B cell (primary cell): ENCODE measurements at regions not wholly inside any gene's neighbourhood (a gene's known extent, or its start where the extent isn't known, plus 50 kb on each side); places are given as distances from the start of the nearest gene placed in this dataset.

Experiments used
- ATAC-seq: fragments of 200-7000 bp; cut with Tn5 transposase; one replicate; pipeline ENCODE4 v1.10.0; 2021; ENCODE audit warnings: low read depth, mild to moderate bottlenecking, moderate number of reproducible peaks, moderate library complexity
- CTCF ChIA-PET: fragments of 350-600 bp; sonication (Branson Sonifier 250); formaldehyde crosslinking; loops from one replicate; lab custom pipeline; 2021; ENCODE audit warnings: antibody characterized with exemption, inconsistent platforms; lab: Charles Lee
- POLR2A ChIA-PET: fragments of 350-600 bp; sonication (Branson Sonifier 250); formaldehyde crosslinking; loops from one replicate; lab custom pipeline; 2021; ENCODE audit warnings: antibody characterized with exemption; lab: Charles Lee
- DNase-seq: peaks from one replicate; pipeline ENCODE4 v3.0.0; 2013
- H2AFZ ChIP-seq: 2 replicates; pipeline ENCODE4 v1.6.1; 2012; ENCODE audit warnings: mild to moderate bottlenecking, low read depth, low read length; ENCODE audit not compliant: insufficient read depth, poor library complexity, severe bottlenecking
- H3K27ac ChIP-seq, 2 donors: 1 replicate in 1 of 2; 2 replicates in 1 of 2; pipeline ENCODE4 v1.5.1; 2012 to 2013; ENCODE audit warnings: low read length in 2 of 2, mild to moderate bottlenecking in 2 of 2, moderate library complexity in 1 of 2
- H3K27me3 ChIP-seq, 4 experiments: fragments of 200-600 bp in 1 of 4; sonication (generic) in 1 of 4; replicated peaks in 1 of 4; 1 replicate in 2 of 4; 2 replicates in 2 of 4; pipeline versions ENCODE4 v1.6.1 to v1.7.0; 2013 to 2016; ENCODE audit warnings: low read length in 3 of 4, mild to moderate bottlenecking in 2 of 4, mixed read lengths in 1 of 4, moderate library complexity in 1 of 4; ENCODE audit not compliant: insufficient read depth in 4 of 4, control insufficient read depth in 3 of 4; ENCODE audit errors: control extremely low read depth in 1 of 4
- H3K36me3 ChIP-seq, 2 experiments: replicated peaks in 1 of 2; 1 replicate in 1 of 2; 2 replicates in 1 of 2; pipeline versions ENCODE4 v1.6.1 to v1.7.1; 2013; ENCODE audit warnings: low read length in 1 of 2; ENCODE audit not compliant: insufficient read depth in 2 of 2, control insufficient read depth in 1 of 2; ENCODE audit errors: control extremely low read depth in 1 of 2, extremely low read depth in 1 of 2
- H3K4me1 ChIP-seq, 2 donors: fragments of 200-600 bp in 1 of 2; sonication (generic) in 1 of 2; 1 replicate in 1 of 2; 2 replicates in 1 of 2; pipeline versions ENCODE4 v1.5.1 to v1.6.1; 2013 to 2017; ENCODE audit warnings: low read length in 2 of 2; ENCODE audit not compliant: control insufficient read depth in 2 of 2, insufficient read depth in 2 of 2
- H3K4me2 ChIP-seq: replicated peaks from 2 replicates; pipeline ENCODE3; 2012; ENCODE audit warnings: mild to moderate bottlenecking, low read depth, low read length; ENCODE audit not compliant: poor library complexity, severe bottlenecking
- H3K4me3 ChIP-seq, 5 experiments: fragments of 200-600 bp in 1 of 5; sonication (generic) in 1 of 5; 1 replicate in 3 of 5; 2 replicates in 2 of 5; pipeline versions ENCODE4 v1.5.1 to v1.7.0; 2011 to 2016; ENCODE audit warnings: low read length in 4 of 5, mild to moderate bottlenecking in 4 of 5, low read depth in 2 of 5, control low read depth in 1 of 5, moderate library complexity in 1 of 5; ENCODE audit not compliant: insufficient read depth in 1 of 5; ENCODE audit errors: control extremely low read depth in 1 of 5, extremely low read depth in 1 of 5
- H3K79me2 ChIP-seq: fragments of 200-600 bp; sonication (generic); one replicate; pipeline ENCODE4 v1.6.0; 2016; ENCODE audit warnings: low read length; ENCODE audit not compliant: control insufficient read depth, insufficient read depth
- H3K9ac ChIP-seq: fragments of 200-600 bp; sonication (generic); 2 replicates; pipeline ENCODE4 v1.6.1; 2017; ENCODE audit warnings: mild to moderate bottlenecking, low read length, moderate library complexity
- H3K9me3 ChIP-seq, 3 donors: one replicate each; pipeline versions ENCODE4 v1.6.1 to v1.7.1; 2013; ENCODE audit warnings: low read length in 2 of 3; ENCODE audit not compliant: control insufficient read depth in 2 of 3, insufficient read depth in 1 of 3; ENCODE audit errors: control extremely low read depth in 1 of 3
- H4K20me1 ChIP-seq: 2 replicates; pipeline ENCODE4 v1.6.0; 2012; ENCODE audit warnings: mild to moderate bottlenecking, low read length; ENCODE audit not compliant: insufficient read depth, control insufficient read depth, poor library complexity, severe bottlenecking
- H3K27ac Mint-ChIP-seq: one replicate; pipeline ENCODE4 v1.8.0; 2021; ENCODE audit warnings: mixed read lengths
- H3K27me3 Mint-ChIP-seq: one replicate; pipeline ENCODE4 v1.8.0; 2021; ENCODE audit warnings: mixed read lengths
- H3K4me1 Mint-ChIP-seq: one replicate; pipeline ENCODE4 v1.8.0; 2021; ENCODE audit warnings: mixed read lengths
- H3K4me3 Mint-ChIP-seq: one replicate; pipeline ENCODE4 v1.8.0; 2021; ENCODE audit warnings: mixed read lengths
- H3K9me3 Mint-ChIP-seq: one replicate; pipeline ENCODE4 v1.8.0; 2022; ENCODE audit warnings: mixed read lengths; ENCODE audit not compliant: insufficient read depth
- EZH2 ChIP-seq: IDR thresholded peaks from 2 replicates; pipeline ENCODE4 v1.6.1; 2012; ENCODE audit warnings: borderline replicate concordance, low read depth, mild to moderate bottlenecking, moderate library complexity, low read length; ENCODE audit not compliant: insufficient read depth, poor library complexity, severe bottlenecking
- WGBS: methylation state at CpG from one replicate; pipeline ENCODE4 v1.1.5; 2013; ENCODE audit warnings: missing lambda C conversion rate; ENCODE audit not compliant: insufficient coverage; 5-methylcytosine and 5-hydroxymethylcytosine counted together
- intact Hi-C: fragments of 100-400 bp; cut with micrococcal nuclease; formaldehyde crosslinking; loops from one replicate; pipeline ENCODE4 v1.10.0; 2022
- TF ChIP-seq, protein P1 (sequence below): fragments of 200-600 bp; IDR thresholded peaks from one replicate; pipeline ENCODE4 v1.8.0; 2022; ENCODE audit warnings: antibody characterized with exemption, mild to moderate bottlenecking

DNA sequence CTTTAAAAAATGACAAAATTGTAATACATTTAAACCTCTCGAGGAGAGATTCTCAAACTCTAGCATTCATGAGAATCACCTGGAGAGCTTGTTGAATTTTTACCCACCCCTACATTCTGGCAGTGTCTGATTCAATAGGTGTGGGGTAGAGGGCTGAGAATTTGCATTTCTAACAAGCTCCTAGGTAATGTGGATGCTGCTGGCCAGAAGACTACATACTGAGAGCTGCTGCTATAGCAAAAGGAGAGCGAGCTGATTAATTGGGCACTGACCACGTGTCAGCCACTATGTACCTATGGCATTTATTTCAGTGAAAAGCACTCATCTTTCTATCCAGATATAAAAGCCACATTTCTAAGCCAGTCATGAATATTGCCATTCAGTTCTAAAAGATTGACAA is 169.0 kb upstream of the NRSN1 start:
- no peaks in the 10 kb centered on the region for H3K36me3 ChIP-seq
- H3K4me1 ChIP-seq = no peaks in the 10 kb centered on the region
- WGBS = 93% methylated on average over 2 of the region's 3 CpGs
- H3K4me2 ChIP-seq = no peak overlapping the region
- H3K4me3 ChIP-seq = no peak overlapping the region
- H4K20me1 ChIP-seq = no peaks in the 10 kb centered on the region
- intact Hi-C loops = no loop called here
- H3K27ac ChIP-seq = no peak overlapping the region
- POLR2A ChIA-PET = no interaction called here
- Mint-ChIP-seq H3K27ac (no peak overlapping the region), H3K4me1 (no peaks in the 10 kb centered on the region), H3K9me3 (peaks cover 3% of the 10 kb centered on the region), H3K4me3 (no peak overlapping the region), H3K27me3 (no peaks in the 10 kb centered on the region)
- no peak overlapping the region for H2AFZ ChIP-seq
- ATAC-seq (no peak), DNase-seq (no peak)
- no peaks in the 10 kb centered on the region for H3K79me2 ChIP-seq
- CTCF ChIA-PET = no interaction called here
- no peaks in the 10 kb centered on the region for H3K27me3 ChIP-seq
- TF ChIP-seq EZH2 = no peak
- TF ChIP-seq, protein P1, sequence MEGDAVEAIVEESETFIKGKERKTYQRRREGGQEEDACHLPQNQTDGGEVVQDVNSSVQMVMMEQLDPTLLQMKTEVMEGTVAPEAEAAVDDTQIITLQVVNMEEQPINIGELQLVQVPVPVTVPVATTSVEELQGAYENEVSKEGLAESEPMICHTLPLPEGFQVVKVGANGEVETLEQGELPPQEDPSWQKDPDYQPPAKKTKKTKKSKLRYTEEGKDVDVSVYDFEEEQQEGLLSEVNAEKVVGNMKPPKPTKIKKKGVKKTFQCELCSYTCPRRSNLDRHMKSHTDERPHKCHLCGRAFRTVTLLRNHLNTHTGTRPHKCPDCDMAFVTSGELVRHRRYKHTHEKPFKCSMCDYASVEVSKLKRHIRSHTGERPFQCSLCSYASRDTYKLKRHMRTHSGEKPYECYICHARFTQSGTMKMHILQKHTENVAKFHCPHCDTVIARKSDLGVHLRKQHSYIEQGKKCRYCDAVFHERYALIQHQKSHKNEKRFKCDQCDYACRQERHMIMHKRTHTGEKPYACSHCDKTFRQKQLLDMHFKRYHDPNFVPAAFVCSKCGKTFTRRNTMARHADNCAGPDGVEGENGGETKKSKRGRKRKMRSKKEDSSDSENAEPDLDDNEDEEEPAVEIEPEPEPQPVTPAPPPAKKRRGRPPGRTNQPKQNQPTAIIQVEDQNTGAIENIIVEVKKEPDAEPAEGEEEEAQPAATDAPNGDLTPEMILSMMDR = no peak
- peaks cover 0 to 3% (median 0%) of the 10 kb centered on the region in 3 donors for H3K9me3 ChIP-seq
- H3K9ac ChIP-seq = no peak overlapping the region

- DNase-seq = no peak
- no peak overlapping the region for H3K27ac ChIP-seq
- TF ChIP-seq EZH2 = no peak
- TF ChIP-seq, protein P1 = no peak
- H3K4me3 Mint-ChIP-seq = no peak overlapping the region
- H3K9me3 Mint-ChIP-seq = no peaks in the 10 kb centered on the region
- intact Hi-C loops = no loop called here
- H3K9me3 ChIP-seq = no peaks in the 10 kb centered on the region
- H2AFZ ChIP-seq = no peak overlapping the region
- no peaks in the 10 kb centered on the region for H3K79me2 ChIP-seq
- no peak overlapping the region for H3K9ac ChIP-seq
- WGBS = 84% methylated on average over 4 of the region's 5 CpGs
- no peaks in the 10 kb centered on the region for H4K20me1 ChIP-seq
- no peak overlapping the region for H3K27ac Mint-ChIP-seq
- no peak for ATAC-seq
- no peaks in the 10 kb centered on the region for H3K27me3 Mint-ChIP-seq
- H3K36me3 ChIP-seq = no peaks in the 10 kb centered on the region
- H3K4me1 Mint-ChIP-seq = no peaks in the 10 kb centered on the region
- H3K4me2 ChIP-seq = no peak overlapping the region
- no peaks in the 10 kb centered on the region for H3K27me3 ChIP-seq
- ChIA-PET CTCF (no interaction called here), POLR2A (no interaction called here)
- no peak overlapping the region for H3K4me3 ChIP-seq
- no peaks in the 10 kb centered on the region for H3K4me1 ChIP-seq
These were observed 161.2 kb upstream of the NRSN1 start for GRCh38 chr6:23964865-23965264.
